Endothelial cell of umbilical vein (primary cell): ENCODE measurements at regions not wholly inside any gene's neighbourhood (a gene's known extent, or its start where the extent isn't known, plus 50 kb on each side); places are given as distances from the start of the nearest gene placed in this dataset.

Experiments
- BruUV-seq: library from RNA; stranded (reverse); fragments of 400-500 nt; replicated peaks from 2 replicates; lab custom pipeline; 2021; lab: Mats Ljungman, UMichigan
- CTCF ChIA-PET: fragments of 300-600, 350-600 bp; sonication (Branson Sonifier 250); formaldehyde crosslinking; loops from one replicate; lab custom pipeline; 2021; ENCODE audit warnings: antibody characterized with exemption, inconsistent platforms; lab: Charles Lee
- POLR2A ChIA-PET: fragments of 300-600, 350-600 bp; sonication (Branson Sonifier 250); formaldehyde crosslinking; loops from one replicate; lab custom pipeline; 2021; ENCODE audit warnings: antibody characterized with exemption, inconsistent platforms; lab: Charles Lee
- DNase-seq: peaks from one replicate; pipeline ENCODE4 v3.0.0-alpha.2; 2011; ENCODE audit warnings: low read depth, low spot score
- FAIRE-seq: peaks from 2 replicates; lab custom pipeline; 2011; peaks lifted over from hg19 to GRCh38; lab: Jason Lieb, UNC
- H2AFZ ChIP-seq: 2 replicates; pipeline ENCODE4 v1.6.0; 2012; ENCODE audit warnings: low read depth, low read length, control low read depth, inconsistent platforms
- H3K27ac ChIP-seq: 2 replicates; pipeline ENCODE4 v1.5.1; 2011; ENCODE audit warnings: low read depth, mild to moderate bottlenecking, control low read depth, low read length, moderate library complexity; ENCODE audit not compliant: insufficient read depth
- H3K27me3 ChIP-seq, 2 experiments: 2 replicates each; pipeline versions ENCODE4 v1.6.0 to v1.6.1; 2011; ENCODE audit warnings: low read length in 2 of 2, mixed read lengths in 1 of 2; ENCODE audit not compliant: control insufficient read depth in 2 of 2, insufficient read depth in 2 of 2
- H3K36me3 ChIP-seq, 2 experiments: 2 replicates in 1 of 2; 3 replicates in 1 of 2; pipeline ENCODE4 v1.5.1; 2011; ENCODE audit warnings: low read length in 2 of 2, mild to moderate bottlenecking in 1 of 2, moderate library complexity in 1 of 2; ENCODE audit not compliant: control insufficient read depth in 2 of 2, insufficient read depth in 2 of 2; ENCODE audit errors: extremely low read depth in 1 of 2
- H3K4me1 ChIP-seq: 3 replicates; pipeline ENCODE4 v1.5.1; 2011; ENCODE audit warnings: mild to moderate bottlenecking, low read length; ENCODE audit not compliant: control insufficient read depth, insufficient read depth; ENCODE audit errors: extremely low read depth
- H3K4me2 ChIP-seq: 2 replicates; pipeline ENCODE4 v1.6.1; 2011; ENCODE audit warnings: low read length, control low read depth, mixed read lengths; ENCODE audit not compliant: insufficient read depth
- H3K4me3 ChIP-seq, 3 experiments: fragments of 200-600 bp in 1 of 3; sonication (generic), shearing (Covaris generic) in 1 of 3; replicated peaks in 1 of 3; 2 replicates each; pipeline ENCODE4 v1.5.1; 2011 to 2016; ENCODE audit warnings: control low read depth in 3 of 3, low read length in 3 of 3, mild to moderate bottlenecking in 2 of 3, inconsistent platforms in 1 of 3, low read depth in 1 of 3, moderate library complexity in 1 of 3; ENCODE audit not compliant: insufficient read depth in 1 of 3
- H3K79me2 ChIP-seq: 2 replicates; pipeline ENCODE4 v1.6.0; 2012; ENCODE audit warnings: low read length, inconsistent platforms; ENCODE audit not compliant: control insufficient read depth, insufficient read depth
- H3K9ac ChIP-seq: replicated peaks from 2 replicates; pipeline ENCODE3; 2011; ENCODE audit warnings: low read length, control low read depth; ENCODE audit not compliant: insufficient read depth; ENCODE audit errors: extremely low read depth
- H3K9me1 ChIP-seq: replicated peaks from 3 replicates; pipeline ENCODE4 v1.6.0; 2011; ENCODE audit warnings: mild to moderate bottlenecking, low read length; ENCODE audit not compliant: control insufficient read depth, insufficient read depth; ENCODE audit errors: extremely low read depth
- H3K9me3 ChIP-seq: replicated peaks from 2 replicates; pipeline ENCODE4 v1.5.1; 2012; ENCODE audit warnings: low read length, inconsistent platforms; ENCODE audit not compliant: control insufficient read depth, insufficient read depth
- H4K20me1 ChIP-seq: replicated peaks from 2 replicates; pipeline ENCODE3; 2011; ENCODE audit warnings: mild to moderate bottlenecking, low read length; ENCODE audit not compliant: control insufficient read depth, insufficient read depth; ENCODE audit errors: extremely low read depth
- CTCF ChIP-seq, 2 donors: IDR thresholded peaks; 1 replicate in 1 of 2; 2 replicates in 1 of 2; pipeline ENCODE4 v1.5.1; 2011; ENCODE audit warnings: low read length in 2 of 2, mild to moderate bottlenecking in 2 of 2, moderate library complexity in 2 of 2, control low read depth in 1 of 2, inconsistent platforms in 1 of 2, low read depth in 1 of 2; ENCODE audit not compliant: insufficient read depth in 1 of 2; ENCODE audit errors: extremely low read depth in 1 of 2
- EZH2 ChIP-seq: IDR thresholded peaks from 2 replicates; pipeline ENCODE4 v1.6.1; 2012; ENCODE audit warnings: borderline replicate concordance, low read depth, mild to moderate bottlenecking, moderate library complexity, low read length, inconsistent platforms; ENCODE audit not compliant: severe bottlenecking
- FOS ChIP-seq: IDR thresholded peaks from 2 replicates; pipeline ENCODE4 v1.6.1; 2011; ENCODE audit warnings: mild to moderate bottlenecking, low read length, moderate library complexity, borderline replicate concordance; ENCODE audit not compliant: insufficient read depth
- GATA2 ChIP-seq: IDR thresholded peaks from 2 replicates; pipeline ENCODE4 v1.7.0; 2011; ENCODE audit warnings: low read depth, mild to moderate bottlenecking, moderate library complexity, mixed read lengths, low read length; ENCODE audit not compliant: insufficient read length, insufficient read depth
- JUN ChIP-seq: IDR thresholded peaks from 2 replicates; pipeline ENCODE4 v1.6.1; 2011; ENCODE audit warnings: borderline replicate concordance, low read depth; ENCODE audit not compliant: insufficient read length, insufficient read depth
- MAX ChIP-seq: IDR thresholded peaks from 2 replicates; pipeline ENCODE4 v1.6.1; 2011; ENCODE audit not compliant: insufficient read depth, insufficient read length
- MYC ChIP-seq: IDR thresholded peaks from one replicate; pipeline ENCODE4 v1.6.1; 2011; ENCODE audit warnings: mild to moderate bottlenecking, low read depth, low read length
- POLR2A ChIP-seq: IDR thresholded peaks from 2 replicates; pipeline ENCODE4 v1.6.1; 2012; ENCODE audit warnings: low read depth, mild to moderate bottlenecking, control low read depth, low read length
- POLR2AphosphoS5 ChIP-seq: IDR thresholded peaks from 2 replicates; pipeline ENCODE4 v1.6.1; 2012; ENCODE audit warnings: low read depth, mild to moderate bottlenecking, control low read depth, low read length, moderate library complexity; ENCODE audit not compliant: insufficient read depth
- dilution Hi-C: fragments of 300-500 bp; cut with MboI; formaldehyde crosslinking; loops from one replicate; pipeline ENCODE4 v1.15.0; 2019; ENCODE audit warnings: low sequenced_read_pairs; ENCODE audit not compliant: extremely low pct_ligation_motif_present
- intact Hi-C: fragments of 100-400 bp; cut with micrococcal nuclease; formaldehyde crosslinking; loops from one replicate; pipeline ENCODE4 v1.10.0; 2022

GRCh38 chr10:69734797-69735468 lies 66.8 kb upstream of the COL13A1 start:
- CTCF ChIA-PET: interaction anchor here (1.2 to 1.9 kb wide), 2 partner anchors 8 to 179 kb away, joined by 4 read pairs; no protein-coding TSS in a partner anchor
- Histone ChIP-seq H2AFZ (no peak overlapping the region), H3K27ac (no peak overlapping the region), H3K4me3 (no peak overlapping the region), H3K79me2 (no peaks in the 10 kb centered on the region), H3K9ac (no peak overlapping the region), H3K9me3 (no peaks in the 10 kb centered on the region), H3K27me3 (no peaks in the 10 kb centered on the region), H4K20me1 (no peaks in the 10 kb centered on the region), H3K4me2 (no peak overlapping the region), H3K4me1 (peaks cover 4% of the 10 kb centered on the region), H3K36me3 (no peaks in the 10 kb centered on the region), H3K9me1 (no peaks in the 10 kb centered on the region)
- no peak for FAIRE-seq
- no TSS peak for BruUV-seq
- intact Hi-C loops: no loop called here
- no peak for DNase-seq
- no peak for TF ChIP-seq CTCF (IDR thresholded peaks at IDR 0.05; ENCODE audit: extremely low read depth in 1 of 2, insufficient read depth in 1 of 2, low read depth in 1 of 2, low read length in 2 of 2)
- dilution Hi-C loops: no loop called here
- POLR2A ChIA-PET: no interaction called here

DNA sequence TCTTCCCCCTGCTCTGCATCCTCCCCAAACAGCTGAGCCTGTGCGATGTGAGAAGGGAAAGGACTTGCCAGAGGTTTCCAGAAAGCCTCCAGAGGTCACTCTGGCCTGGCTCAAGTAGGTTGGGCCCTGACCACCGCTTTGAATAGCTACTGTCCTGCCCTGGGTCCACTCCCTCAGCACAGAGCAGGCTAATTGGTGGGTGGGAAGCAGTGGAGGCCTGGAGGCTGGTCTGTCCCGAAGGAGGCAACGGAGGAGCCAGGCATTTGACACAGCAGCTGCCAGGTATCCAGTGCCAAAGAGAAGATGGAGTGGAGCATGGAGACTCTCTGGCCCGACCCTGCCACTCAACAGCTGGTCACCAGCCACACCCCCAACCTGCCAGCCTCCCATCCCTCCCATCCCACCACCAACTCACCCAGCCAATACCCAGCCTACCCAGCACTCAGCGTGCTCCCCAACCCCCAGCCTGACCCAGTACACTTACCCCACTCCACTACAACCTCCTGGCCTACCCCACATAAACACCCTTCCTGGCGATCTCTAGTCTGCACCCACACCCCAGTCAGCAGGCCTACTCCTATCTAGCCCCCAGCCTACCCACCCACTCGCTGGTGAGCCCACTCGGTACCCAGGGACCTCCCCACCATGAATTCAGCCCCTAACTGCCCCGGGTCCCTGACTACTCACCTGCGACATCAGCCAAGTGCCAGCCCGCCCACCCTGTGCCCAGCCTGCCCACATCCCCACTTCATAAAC lies 64.6 kb upstream of the COL13A1 start:
- TF ChIP-seq EZH2 (no peak), GATA2 (no peak), JUN (no peak), MYC (no peak), CTCF (IDR thresholded peaks at IDR 0.05; ENCODE audit: extremely low read depth in 1 of 2, insufficient read depth in 1 of 2, low read depth in 1 of 2, low read length in 2 of 2) (no peak), FOS (no peak), MAX (no peak), POLR2A (no peak), POLR2AphosphoS5 (no peak)
- Histone ChIP-seq H3K27ac (no peak overlapping the region), H4K20me1 (no peaks in the 10 kb centered on the region), H3K27me3 (peaks cover 0 to 5% of the 10 kb centered on the region in 2 experiments), H3K4me3 (no peak overlapping the region), H3K36me3 (no peaks in the 10 kb centered on the region), H3K4me2 (no peak overlapping the region), H2AFZ (no peak overlapping the region), H3K9me1 (no peaks in the 10 kb centered on the region), H3K79me2 (no peaks in the 10 kb centered on the region), H3K4me1 (no peaks in the 10 kb centered on the region), H3K9ac (no peak overlapping the region), H3K9me3 (no peaks in the 10 kb centered on the region)
- BruUV-seq: no TSS peak
- ChIA-PET POLR2A (no interaction called here), CTCF (interaction anchor here (1.4 kb wide), 2 partner anchors 20 to 178 kb away, joined by 3 to 5 read pairs; no protein-coding TSS in a partner anchor)
- DNase-seq: no peak
- intact Hi-C loops: no loop called here
- no peak for FAIRE-seq
- dilution Hi-C loops: no loop called here
